ENCODE measurements at regions not wholly inside any gene's neighbourhood (a gene's known extent, or its start where the extent isn't known, plus 50 kb on each side); places are given as distances from the start of the nearest gene placed in this dataset.
"Not testable (repeated sequence)": the region's sequence is repeated elsewhere in the genome, so short reads cannot be mapped to it uniquely, and the experiment has no call there.

- FAIRE-seq = no peak
These were observed 453.3 kb downstream of the XYLT1 start for GRCh38 chr16:17017442-17017841.

- FAIRE-seq = no peak
These were observed 452.2 kb downstream of the XYLT1 start for GRCh38 chr16:17018585-17018939.

GRCh38 chr16:17019366-17019765 is 451.4 kb downstream of the XYLT1 start:
- FAIRE-seq = no peak

- no peak for FAIRE-seq
These were observed 447.2 kb downstream of the XYLT1 start for GRCh38 chr16:17023606-17024005.

GRCh38 chr16:17024514-17024913 is 446.2 kb downstream of the XYLT1 start:
- FAIRE-seq = no peak

GRCh38 chr16:17026600-17027242 is 444.0 kb downstream of the XYLT1 start:
- FAIRE-seq = no peak

- no peak for FAIRE-seq
These were observed 443.2 kb downstream of the XYLT1 start for GRCh38 chr16:17027488-17028129.

GRCh38 chr16:17029602-17030350 is 441.0 kb downstream of the XYLT1 start:
- FAIRE-seq = no peak

GRCh38 chr16:17031484-17032268 is 439.1 kb downstream of the XYLT1 start:
- FAIRE-seq = no peak

- FAIRE-seq = no peak
These were observed 438.4 kb downstream of the XYLT1 start for GRCh38 chr16:17032332-17032731.

GRCh38 chr16:17034477-17035252 is 436.1 kb downstream of the XYLT1 start:
- no peak for FAIRE-seq

GRCh38 chr16:17037499-17037898 is 433.3 kb downstream of the XYLT1 start:
- no peak for FAIRE-seq

- no peak for FAIRE-seq
These were observed 432.3 kb downstream of the XYLT1 start for GRCh38 chr16:17038415-17038814.

GRCh38 chr16:17049109-17049508 is 421.7 kb downstream of the XYLT1 start:
- not testable (repeated sequence) for FAIRE-seq

GRCh38 chr16:17050468-17050867 is 420.3 kb downstream of the XYLT1 start:
- FAIRE-seq = no peak

Data from islet of Langerhans (tissue), 1 donor.